PC-3 (cell line): ENCODE measurements at regions not wholly inside any gene's neighbourhood (a gene's known extent, or its start where the extent isn't known, plus 50 kb on each side); places are given as distances from the start of the nearest gene placed in this dataset.

Source experiments
- ATAC-seq: fragments of 200-7000 bp; cut with Tn5 transposase; 2 replicates; pipeline ENCODE4 v1.9.1; 2020; ENCODE audit warnings: mild to moderate bottlenecking, moderate library complexity
- BruUV-seq: library from RNA; stranded (reverse); fragments of 400-500 nt; replicated peaks from 2 replicates; lab custom pipeline; 2021; lab: Mats Ljungman, UMichigan
- CTCF ChIA-PET: fragments of 300-600 bp; sonication (Branson Sonifier 250); formaldehyde crosslinking; loops from one replicate; lab custom pipeline; 2022; ENCODE audit warnings: antibody characterized with exemption; lab: Charles Lee
- POLR2A ChIA-PET: fragments of 300-600 bp; sonication (Branson Sonifier 250); formaldehyde crosslinking; loops from one replicate; lab custom pipeline; 2022; ENCODE audit warnings: antibody characterized with exemption; ENCODE audit not compliant: unreplicated experiment; lab: Charles Lee
- DNase-seq: peaks from one replicate; pipeline ENCODE4 v3.0.0-alpha.2; 2015
- H2AFZ ChIP-seq: fragments of 300-600 bp; sonication (generic); 2 replicates; pipeline ENCODE4 v1.6.0; 2016; ENCODE audit warnings: antibody characterized with exemption, low read length
- H3F3A ChIP-seq: fragments of 300-600 bp; sonication (generic); one replicate; pipeline ENCODE4 v1.6.0; 2017; ENCODE audit warnings: antibody characterized with exemption, low read length, control low read depth, mild to moderate bottlenecking; ENCODE audit not compliant: unreplicated experiment
- H3K27ac ChIP-seq: fragments of 300-600 bp; sonication (generic); 2 replicates; pipeline ENCODE4 v1.5.1; 2016; ENCODE audit warnings: mild to moderate bottlenecking, low read length
- H3K27me3 ChIP-seq: fragments of 300-600 bp; sonication (generic); 2 replicates; pipeline ENCODE4 v1.6.1; 2016; ENCODE audit warnings: low read length, mixed read lengths
- H3K36me3 ChIP-seq: fragments of 300-600 bp; sonication (generic); 2 replicates; pipeline ENCODE4 v1.6.1; 2016; ENCODE audit warnings: low read depth, mixed run types, low read length, mixed read lengths
- H3K4me1 ChIP-seq: fragments of 300-600 bp; sonication (generic); 2 replicates; pipeline ENCODE4 v1.5.1; 2016; ENCODE audit warnings: low read length; ENCODE audit not compliant: insufficient read depth
- H3K4me2 ChIP-seq: fragments of 300-600 bp; sonication (generic); 2 replicates; pipeline ENCODE4 v1.6.0; 2016; ENCODE audit warnings: low read length
- H3K4me3 ChIP-seq: fragments of 300-600 bp; sonication (generic); 2 replicates; pipeline ENCODE4 v1.5.1; 2016; ENCODE audit warnings: mild to moderate bottlenecking, low read length, mixed read lengths
- H3K79me2 ChIP-seq: fragments of 300-600 bp; sonication (generic); 2 replicates; pipeline ENCODE4 v1.6.1; 2017; ENCODE audit warnings: low read length, mixed read lengths
- H3K9ac ChIP-seq: fragments of 300-600 bp; sonication (generic); 2 replicates; pipeline ENCODE4 v1.6.0; 2016; ENCODE audit warnings: mild to moderate bottlenecking, low read length
- H3K9me2 ChIP-seq: fragments of 300-600 bp; sonication (generic); replicated peaks from 2 replicates; pipeline ENCODE4 v1.6.1; 2016; ENCODE audit warnings: mixed run types, low read length, mixed read lengths
- H3K9me3 ChIP-seq: fragments of 300-600 bp; sonication (generic); 2 replicates; pipeline ENCODE4 v1.6.1; 2016; ENCODE audit warnings: low read length, mixed read lengths
- H4K20me1 ChIP-seq: fragments of 300-600 bp; sonication (generic); 2 replicates; pipeline ENCODE4 v1.6.1; 2016; ENCODE audit warnings: low read length, mixed read lengths
- CTCF ChIP-seq: fragments of 300-600 bp; sonication (generic); conservative IDR thresholded peaks from 2 replicates; pipeline ENCODE4 v1.5.1; 2017; ENCODE audit warnings: antibody characterized with exemption, low read depth, mild to moderate bottlenecking, low read length
- EZH2 ChIP-seq: fragments of 300-600 bp; sonication (generic); IDR thresholded peaks from one replicate; pipeline ENCODE4 v1.6.1; 2017; ENCODE audit warnings: antibody characterized with exemption, mild to moderate bottlenecking, low read length; ENCODE audit not compliant: unreplicated experiment
- EZH2phosphoT487 ChIP-seq: fragments of 300-600 bp; sonication (generic); IDR thresholded peaks from 2 replicates; pipeline ENCODE4 v1.6.1; 2018; ENCODE audit warnings: mild to moderate bottlenecking, antibody characterized with exemption, low read length, borderline replicate concordance
- intact Hi-C: fragments of 100-400 bp; cut with micrococcal nuclease; formaldehyde crosslinking; loops from 2 replicates; pipeline ENCODE4 v1.9.0; 2023

GRCh38 chr2:56099963-56100362 is 83.8 kb upstream of the CCDC85A start:
- intact Hi-C loops: loop anchor here (2.0 kb wide), 1 partner anchor 19 kb away; no protein-coding TSS in a partner anchor
- ChIA-PET POLR2A (no interaction called here), CTCF (no interaction called here)
- Histone ChIP-seq H3K4me3 (no peak overlapping the region), H3K4me1 (no peaks in the 10 kb centered on the region), H3K4me2 (no peak overlapping the region), H3K27me3 (peaks cover 55% of the 10 kb centered on the region), H3K9me2 (no peaks in the 10 kb centered on the region), H3K9ac (no peak overlapping the region), H3K9me3 (no peaks in the 10 kb centered on the region), H3F3A (no peaks in the 10 kb centered on the region), H3K79me2 (no peaks in the 10 kb centered on the region), H4K20me1 (no peaks in the 10 kb centered on the region), H3K27ac (no peak overlapping the region), H3K36me3 (no peaks in the 10 kb centered on the region), H2AFZ (no peak overlapping the region)
- DNase-seq (no peak), ATAC-seq (no peak)
- TF ChIP-seq EZH2 (no peak), CTCF (no peak), EZH2phosphoT487 (no peak)
- BruUV-seq: no TSS peak

DNA sequence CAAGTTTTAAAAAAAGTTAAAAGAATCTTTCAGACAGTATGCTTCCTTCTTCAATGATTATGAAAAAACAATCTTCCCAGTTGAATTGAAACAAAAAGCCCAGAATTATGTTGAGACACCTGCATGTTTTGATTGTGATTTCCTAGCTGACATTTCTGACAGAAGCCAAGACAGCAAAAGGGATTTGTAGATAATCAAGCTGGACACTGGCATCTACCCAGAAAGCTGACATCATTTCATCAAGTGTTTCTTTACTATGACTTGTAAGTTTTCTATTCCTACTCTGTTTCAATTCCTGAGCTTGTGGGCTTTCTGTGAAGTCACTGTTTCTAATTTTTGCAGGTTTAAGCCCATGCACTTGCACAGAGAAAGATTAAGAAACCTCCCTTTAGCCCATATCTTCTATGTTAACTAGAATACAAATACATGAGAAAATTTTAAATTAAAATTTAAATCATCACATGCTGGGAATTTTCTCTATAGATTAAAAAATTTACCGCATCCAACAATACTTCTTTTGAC is 82.9 kb upstream of the CCDC85A start:
- Histone ChIP-seq H3K27ac (no peak overlapping the region), H4K20me1 (no peaks in the 10 kb centered on the region), H3K9ac (no peak overlapping the region), H2AFZ (no peak overlapping the region), H3K9me3 (no peaks in the 10 kb centered on the region), H3K36me3 (no peaks in the 10 kb centered on the region), H3K4me2 (no peak overlapping the region), H3K4me1 (no peaks in the 10 kb centered on the region), H3F3A (no peaks in the 10 kb centered on the region), H3K27me3 (peaks cover 63% of the 10 kb centered on the region), H3K9me2 (no peaks in the 10 kb centered on the region), H3K4me3 (no peak overlapping the region), H3K79me2 (no peaks in the 10 kb centered on the region)
- TF ChIP-seq EZH2: no peak
- TF ChIP-seq EZH2phosphoT487: no peak
- no peak for TF ChIP-seq CTCF
- ChIA-PET POLR2A (no interaction called here), CTCF (no interaction called here)
- no peak for DNase-seq
- no peak for ATAC-seq
- BruUV-seq: no TSS peak
- intact Hi-C loops: no loop called here

DNA sequence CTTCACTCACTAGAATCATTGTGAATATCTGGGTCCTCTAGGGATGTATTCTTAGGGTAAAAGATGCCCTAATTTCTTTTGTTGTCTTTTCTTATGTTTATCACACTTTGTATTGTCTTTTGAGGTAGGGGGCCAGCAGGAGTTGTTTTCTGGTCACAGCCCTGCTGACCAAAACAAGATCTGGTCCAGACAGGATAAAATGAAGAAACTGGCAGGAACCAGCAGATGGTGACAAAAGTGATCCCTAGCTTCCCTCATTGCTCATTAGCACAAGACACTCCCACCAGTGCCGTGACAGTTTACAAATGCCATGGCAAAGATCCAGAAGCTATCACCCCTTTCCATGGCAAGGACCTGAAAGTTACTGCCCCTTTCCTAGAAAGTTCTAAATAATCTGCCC is 81.7 kb upstream of the CCDC85A start:
- intact Hi-C loops: no loop called here
- DNase-seq: no peak
- no peak overlapping the region for H3K9ac ChIP-seq
- no peaks in the 10 kb centered on the region for H3K4me1 ChIP-seq
- H4K20me1 ChIP-seq: no peaks in the 10 kb centered on the region
- H3K27me3 ChIP-seq: peaks cover 74% of the 10 kb centered on the region
- H3K4me2 ChIP-seq: no peak overlapping the region
- no peaks in the 10 kb centered on the region for H3K79me2 ChIP-seq
- H3K9me3 ChIP-seq: no peaks in the 10 kb centered on the region
- CTCF ChIA-PET: no interaction called here
- H3K27ac ChIP-seq: no peak overlapping the region
- H3K4me3 ChIP-seq: no peak overlapping the region
- TF ChIP-seq CTCF (no peak), EZH2phosphoT487 (no peak), EZH2 (no peak)
- BruUV-seq: no TSS peak
- no peak overlapping the region for H2AFZ ChIP-seq
- no peaks in the 10 kb centered on the region for H3K36me3 ChIP-seq
- ATAC-seq: no peak
- no peaks in the 10 kb centered on the region for H3F3A ChIP-seq
- POLR2A ChIA-PET: no interaction called here
- H3K9me2 ChIP-seq: no peaks in the 10 kb centered on the region
